Limb (tissue), 2 donors: ENCODE measurements at regions not wholly inside any gene's neighbourhood (a gene's known extent, or its start where the extent isn't known, plus 50 kb on each side); places are given as distances from the start of the nearest gene placed in this dataset.
"Not testable (repeated sequence)": the region's sequence is repeated elsewhere in the genome, so short reads cannot be mapped to it uniquely, and the experiment has no call there.

ENCODE experiments used
- DNase-seq, 2 donors: peaks; one replicate each; pipeline ENCODE4 v3.0.0-alpha.2; 2016; ENCODE audit errors: extremely low spot score in 2 of 2

GRCh38 chr5:163874912-163875311, 369.5 kb downstream of the MAT2B start:
- not testable (repeated sequence) for DNase-seq

DNA sequence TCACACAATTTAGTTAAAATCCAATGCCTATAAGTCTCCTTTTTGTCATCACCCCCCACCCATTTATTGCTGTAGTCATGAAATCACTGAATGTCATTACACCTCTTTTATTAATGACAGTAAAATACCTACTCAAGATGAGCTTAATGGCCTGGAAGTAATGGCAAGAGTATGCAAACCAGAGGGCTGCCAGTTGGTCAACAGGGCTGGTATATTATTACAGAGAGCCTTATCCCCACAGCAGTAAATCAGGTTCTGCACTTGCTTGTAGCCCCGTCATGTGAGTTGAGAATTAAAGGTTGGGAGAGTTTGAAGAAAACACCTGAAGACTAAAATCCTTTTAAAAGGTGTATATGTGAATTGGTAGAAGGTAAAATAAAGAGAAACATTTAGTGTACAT, 372.4 kb downstream of the MAT2B start:
- DNase-seq: no peak

DNA sequence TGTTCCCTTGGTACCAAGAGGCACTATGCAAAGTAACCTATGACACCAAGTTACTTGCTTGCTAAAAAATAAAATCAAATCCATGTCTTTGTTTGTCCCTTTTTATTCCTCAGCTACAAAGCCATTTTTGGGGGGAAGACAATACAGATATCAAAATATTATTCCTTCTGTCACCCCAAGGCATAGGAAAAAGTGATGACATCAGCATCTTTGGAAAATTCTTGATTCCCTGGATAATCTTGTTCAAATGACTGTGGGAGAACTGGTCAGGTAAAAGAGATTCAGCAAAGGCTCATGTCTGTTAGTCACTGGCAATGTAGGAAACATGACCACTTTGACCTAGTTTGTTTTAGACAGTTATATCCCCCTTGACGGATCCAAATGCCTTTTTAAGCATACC, 373.1 kb downstream of the MAT2B start:
- no peak for DNase-seq

DNA sequence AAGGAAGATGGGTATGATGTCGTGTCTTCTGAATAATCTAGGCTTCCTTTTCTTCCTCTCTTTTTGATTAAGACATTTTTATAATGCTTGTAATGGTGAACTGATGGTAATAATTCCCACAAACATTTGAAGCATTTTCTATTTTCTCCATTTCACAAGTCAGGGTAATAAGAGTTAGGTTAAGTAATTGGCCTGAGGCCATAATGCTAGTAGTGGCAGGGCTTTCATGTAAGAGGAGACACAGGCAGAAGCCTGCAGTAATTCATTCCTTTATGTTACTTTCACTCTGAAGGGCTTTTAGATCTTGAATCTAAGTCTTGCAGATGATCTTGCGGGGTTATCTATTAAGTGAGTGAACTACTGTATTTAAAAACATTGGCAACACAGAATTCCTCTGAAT, 374.9 kb downstream of the MAT2B start:
- DNase-seq: no peak

- DNase-seq: no peak
These were observed 379.7 kb downstream of the MAT2B start for GRCh38 chr5:163885117-163885516.

- DNase-seq: no peak
These were observed 382.4 kb downstream of the MAT2B start for GRCh38 chr5:163887854-163888253.

DNA sequence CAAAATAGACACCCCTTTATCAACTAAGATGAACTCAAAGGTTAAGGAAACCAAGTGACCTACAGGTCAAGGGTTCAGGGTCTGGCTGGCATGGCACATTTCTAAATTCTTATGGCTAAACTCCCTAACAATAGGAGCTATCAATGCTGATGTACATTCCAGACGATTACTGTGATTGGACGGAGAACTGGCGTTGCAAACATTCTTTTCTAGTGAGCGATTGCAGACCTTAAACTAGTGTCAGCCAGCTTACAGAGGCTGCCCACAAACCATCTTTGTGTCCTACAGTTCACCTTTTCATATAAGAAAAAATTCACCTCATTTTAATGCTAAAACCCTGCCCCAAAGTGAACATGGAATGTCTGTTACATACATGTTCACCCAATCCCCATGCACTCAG, 382.9 kb downstream of the MAT2B start:
- DNase-seq: no peak

DNA sequence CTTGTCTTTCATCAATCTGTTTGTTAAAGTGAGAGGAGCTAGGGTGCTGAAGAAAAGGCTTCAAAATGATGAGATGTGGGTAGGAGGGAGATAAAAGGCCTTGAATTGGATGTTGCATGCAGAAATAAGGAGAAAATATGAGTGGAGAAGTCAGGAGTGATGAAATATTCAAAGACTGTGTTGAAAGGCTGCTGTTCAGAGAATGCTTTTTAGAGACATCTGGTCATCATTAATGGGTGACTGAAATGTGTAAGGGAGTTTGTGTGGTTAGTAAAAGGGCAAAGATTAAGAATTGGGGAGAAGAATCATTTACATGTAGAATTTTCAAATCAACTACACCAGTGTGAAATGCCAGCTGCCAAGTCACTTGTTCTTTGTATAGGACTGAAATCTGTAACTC, 383.9 kb downstream of the MAT2B start:
- DNase-seq: no peak

- no peak for DNase-seq
These were observed 384.8 kb downstream of the MAT2B start for GRCh38 chr5:163890261-163890660.

DNA sequence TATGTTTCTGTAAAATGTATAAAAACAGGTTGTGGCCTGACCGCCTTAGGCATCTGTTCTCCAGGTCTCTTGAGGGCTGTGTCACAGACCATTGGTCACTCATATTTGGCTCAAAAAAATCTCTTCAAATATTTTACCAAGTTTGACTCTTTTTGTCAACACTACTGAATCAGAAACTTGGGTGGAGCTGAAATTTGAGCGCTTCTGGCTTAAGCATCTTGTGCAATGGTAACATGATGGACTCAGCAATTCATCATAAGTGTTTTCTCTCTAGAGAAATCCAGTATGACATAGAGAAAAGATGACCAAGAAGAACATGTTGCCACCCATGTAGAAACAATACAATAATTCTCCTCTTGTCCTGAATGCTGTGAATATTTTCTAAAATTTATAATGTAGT, 387.9 kb downstream of the MAT2B start:
- DNase-seq: no peak

GRCh38 chr5:163894645-163895044, 389.2 kb downstream of the MAT2B start:
- no peak for DNase-seq

GRCh38 chr5:163898873-163899272, 393.5 kb downstream of the MAT2B start:
- DNase-seq: no peak

GRCh38 chr5:163907783-163908182, 402.4 kb downstream of the MAT2B start:
- DNase-seq: not testable (repeated sequence)

DNA sequence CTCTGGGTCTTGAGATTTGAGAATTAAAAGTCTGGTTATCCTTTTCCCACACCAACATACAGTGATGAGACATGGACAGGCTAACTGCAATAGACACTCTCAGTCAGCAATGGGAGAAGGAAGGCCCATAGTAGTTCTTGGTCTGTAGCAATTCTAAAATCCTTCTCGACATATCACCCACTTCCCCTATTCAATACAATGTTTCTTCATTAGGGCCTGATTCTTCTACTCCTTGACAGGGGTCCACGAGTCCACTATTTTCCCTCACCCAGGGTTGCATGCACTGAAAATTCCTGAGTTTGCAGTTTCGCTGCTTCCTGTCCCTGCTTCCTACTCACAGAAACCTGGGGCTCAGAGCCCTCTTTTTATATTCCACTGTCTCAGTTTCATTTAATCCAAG, 402.8 kb downstream of the MAT2B start:
- DNase-seq: no peak

- DNase-seq: no peak
These were observed 404.8 kb downstream of the MAT2B start for GRCh38 chr5:163910226-163910625.

DNA sequence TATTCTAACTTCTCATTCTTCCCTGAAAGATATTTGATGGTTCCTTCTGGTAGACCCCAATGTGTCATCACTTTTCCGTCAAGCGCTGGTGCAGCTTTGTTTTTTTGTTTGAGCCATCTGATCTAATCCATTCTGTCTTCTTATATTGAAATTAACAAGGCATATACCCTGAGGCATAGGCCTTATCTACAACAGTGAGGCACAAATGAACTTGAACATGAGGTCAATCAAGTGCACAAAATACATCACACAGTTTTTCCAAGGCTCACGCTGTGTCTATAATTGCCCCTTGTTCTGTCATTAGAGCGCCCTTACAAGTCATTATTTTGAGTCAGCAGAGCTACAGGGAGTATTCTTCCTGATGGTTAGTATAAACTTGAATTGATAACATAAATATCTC, 406.6 kb downstream of the MAT2B start:
- DNase-seq: no peak

DNA sequence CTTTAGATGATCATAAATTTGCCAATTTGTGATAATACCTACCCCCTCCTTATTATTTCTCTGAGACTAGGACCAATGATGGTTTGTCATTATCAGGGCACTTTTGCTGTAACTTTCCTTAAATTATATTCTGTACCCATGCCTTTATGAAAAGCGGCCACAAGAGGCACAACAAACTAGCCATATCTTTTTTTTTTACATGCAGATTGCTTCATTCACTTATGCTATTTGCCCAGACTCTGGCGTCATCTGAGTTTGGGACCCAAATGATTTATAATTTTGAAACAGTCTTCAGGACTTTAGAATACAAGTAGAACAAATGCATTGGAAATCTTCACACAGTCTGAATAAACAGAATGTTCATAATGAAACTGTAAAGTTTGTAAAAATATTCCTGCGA, 408.1 kb downstream of the MAT2B start:
- DNase-seq: no peak

GRCh38 chr5:163914910-163915309, 409.5 kb downstream of the MAT2B start:
- DNase-seq: no peak

DNA sequence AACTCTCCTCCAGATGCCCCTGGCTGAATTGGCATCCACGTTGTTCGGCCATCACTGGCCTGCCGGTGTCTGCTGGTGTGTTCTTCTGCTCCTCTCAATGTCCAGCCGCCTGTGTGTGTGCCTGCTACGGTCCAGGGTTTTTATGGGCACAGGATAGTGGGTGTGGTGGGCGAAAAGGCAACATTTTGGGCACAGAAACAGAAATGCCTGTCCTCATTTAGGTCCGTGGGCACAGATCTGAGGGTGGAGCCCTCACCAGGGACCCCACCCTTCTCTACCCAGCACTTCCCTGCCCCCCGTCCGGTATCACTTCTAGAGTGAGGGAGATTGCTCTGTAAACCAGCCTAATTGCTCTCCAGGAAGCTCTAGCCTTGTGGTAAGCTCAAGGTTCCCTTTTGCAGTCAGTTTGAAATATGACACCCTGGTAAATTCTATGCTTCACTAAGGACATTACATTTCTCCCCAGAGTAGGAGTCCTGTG, 410.1 kb downstream of the MAT2B start:
- DNase-seq: no peak

GRCh38 chr5:163916376-163916775, 411.0 kb downstream of the MAT2B start:
- DNase-seq: no peak

- no peak for DNase-seq
These were observed 411.4 kb downstream of the MAT2B start for GRCh38 chr5:163916861-163917260.

DNA sequence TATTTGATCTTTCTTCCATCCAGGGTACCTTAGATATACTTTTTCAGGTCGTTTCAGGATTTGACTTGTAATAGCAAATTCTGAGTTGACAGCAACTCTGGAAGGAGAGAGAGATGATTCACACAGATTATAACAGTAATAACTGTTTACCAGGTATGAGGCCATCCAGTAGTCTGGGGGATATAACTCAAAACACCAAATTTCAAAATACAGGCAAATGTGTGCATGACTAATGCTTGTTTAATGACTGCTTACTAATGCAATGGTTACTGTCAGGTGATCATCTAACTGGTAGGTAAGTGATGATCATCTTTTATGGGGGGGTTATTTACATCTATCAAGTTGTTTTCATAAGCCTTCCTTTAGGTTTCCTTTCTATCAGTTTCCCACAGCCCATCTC, 412.3 kb downstream of the MAT2B start:
- DNase-seq: no peak

GRCh38 chr5:163934990-163935389, 429.6 kb downstream of the MAT2B start:
- not testable (repeated sequence) for DNase-seq

DNA sequence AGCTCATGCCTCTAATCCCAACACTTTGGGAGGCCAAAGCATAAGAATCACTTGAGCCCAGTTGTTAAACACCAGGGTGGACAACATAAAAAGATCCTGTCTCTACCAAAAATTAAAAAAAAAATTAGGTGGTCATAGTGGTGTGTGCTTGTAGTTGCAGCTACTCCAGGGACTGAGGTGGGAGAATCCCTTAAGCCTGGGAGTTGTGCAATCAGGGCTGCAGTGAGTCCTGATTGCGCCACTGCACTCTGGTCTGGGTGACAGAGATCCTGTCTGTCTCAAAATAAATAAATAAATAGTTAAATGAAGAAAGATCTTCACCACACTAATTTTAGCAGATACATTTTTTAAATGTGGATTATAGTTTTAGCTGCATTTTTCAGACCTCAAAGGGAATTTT, 433.2 kb downstream of the MAT2B start:
- no peak for DNase-seq
